Peyer's patch (tissue), 4 donors: ENCODE measurements at regions not wholly inside any gene's neighbourhood (a gene's known extent, or its start where the extent isn't known, plus 50 kb on each side); places are given as distances from the start of the nearest gene placed in this dataset.

Experiments used
- CTCF ChIP-seq, 6 experiments: fragments of 450-650 bp in 4 of 6; fragments of 200-600 bp in 2 of 6; sonication (generic) in 1 of 6; IDR thresholded peaks; one replicate each; pipeline ENCODE4 v1.5.1; 2017 to 2019; ENCODE audit warnings: antibody characterized with exemption in 6 of 6, mild to moderate bottlenecking in 3 of 6, moderate library complexity in 1 of 6
- POLR2A ChIP-seq, 2 donors: fragments of 450-650 bp; IDR thresholded peaks; one replicate each; pipeline ENCODE4 v1.5.1; 2017; ENCODE audit warnings: antibody characterized with exemption in 2 of 2, mild to moderate bottlenecking in 2 of 2, moderate library complexity in 2 of 2

GRCh38 chr22:47663615-47664605 is 901.5 kb downstream of the TBC1D22A start:
- no peak for TF ChIP-seq POLR2A (IDR thresholded peaks at IDR 0.05)
- TF ChIP-seq CTCF (IDR thresholded peaks at IDR 0.05), result no peak
